ACHN (cell line): ENCODE measurements at regions not wholly inside any gene's neighbourhood (a gene's known extent, or its start where the extent isn't known, plus 50 kb on each side); places are given as distances from the start of the nearest gene placed in this dataset.

Experiments used
- DNase-seq: peaks from one replicate; pipeline ENCODE4 v3.0.0-alpha.2; 2015
- in situ Hi-C: cut with HindIII; loops from 2 replicates; pipeline ENCODE4 v1.10.0; 2017; ENCODE audit warnings: low sequenced_read_pairs, low pct_ligation_motif_present, low pct_unique_long_range_greater_than_20kb

DNA sequence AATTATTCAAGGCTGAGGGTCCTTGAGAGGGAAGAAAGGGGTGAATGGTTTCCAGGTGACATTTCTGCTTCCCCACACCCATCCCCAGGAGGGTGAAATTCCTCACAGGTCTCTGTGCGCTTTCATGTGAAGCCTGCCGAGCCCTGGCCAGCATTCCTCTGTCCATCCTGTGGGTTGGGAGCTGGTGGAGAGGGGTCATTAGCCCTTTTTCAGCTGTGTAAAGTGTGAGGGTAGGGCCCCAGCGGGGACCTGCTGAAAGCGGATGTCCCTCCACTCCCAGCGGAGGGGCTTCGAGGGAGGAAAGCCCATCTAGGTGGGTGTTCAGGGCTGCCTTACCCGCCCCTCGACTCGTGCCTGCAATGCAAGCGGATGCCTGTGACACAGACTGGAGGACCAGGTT is 53.3 kb upstream of the DLX4 start:
- no peak for DNase-seq
- in situ Hi-C loops: no loop called here

DNA sequence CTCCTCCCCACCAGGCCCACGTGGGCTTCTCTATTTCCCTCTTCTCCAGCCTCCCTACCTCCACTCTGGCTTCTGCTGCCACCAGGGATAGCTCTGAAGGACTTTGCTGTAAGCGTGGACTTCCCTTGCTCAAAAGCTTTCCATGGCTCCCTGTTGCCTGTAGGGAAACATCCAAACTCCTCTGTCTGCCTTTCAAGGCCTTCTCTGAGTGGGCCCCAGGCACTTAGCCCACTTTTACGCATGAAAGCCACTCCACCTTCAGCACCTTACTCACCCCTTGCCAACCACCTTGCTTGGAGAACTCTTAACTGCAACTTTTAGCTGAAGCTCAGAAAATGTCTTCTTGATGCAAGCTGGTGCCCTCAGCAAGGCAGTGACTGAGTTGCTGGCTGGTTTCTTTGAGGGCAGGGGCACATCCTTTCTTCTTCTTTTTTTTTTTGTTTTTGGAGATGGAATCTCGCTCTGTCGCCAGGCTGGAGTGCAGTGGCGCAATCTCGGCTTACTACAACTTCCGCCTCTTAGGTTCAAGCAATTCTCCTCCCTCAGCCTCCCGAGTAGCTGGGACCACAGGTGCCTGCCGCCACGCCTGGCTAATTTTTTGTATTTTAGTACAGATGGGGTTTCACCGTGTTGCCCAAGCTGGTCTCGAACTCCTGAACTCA is 52.0 kb upstream of the DLX4 start:
- no peak for DNase-seq
- in situ Hi-C loops: no loop called here

DNA sequence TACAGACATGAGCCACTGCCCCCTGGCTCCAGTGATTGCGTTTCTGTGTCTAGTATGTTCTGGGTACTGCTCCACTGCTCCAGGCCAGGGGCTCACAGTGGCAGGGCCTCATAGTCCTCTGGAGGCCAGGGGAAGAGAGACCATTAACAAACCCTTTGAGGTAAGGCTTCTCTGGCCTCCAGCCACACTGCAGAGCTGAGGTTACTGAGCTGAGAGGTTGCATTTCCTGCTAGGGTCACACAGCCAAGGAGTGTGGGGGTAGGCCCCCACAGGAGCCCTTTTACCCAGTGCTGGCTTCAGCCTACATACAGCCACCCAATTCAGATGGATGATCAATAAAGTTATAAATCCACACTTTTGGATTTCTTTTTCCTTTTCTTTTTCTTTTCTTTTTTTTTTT is 50.4 kb upstream of the DLX4 start:
- in situ Hi-C loops: no loop called here
- no peak for DNase-seq
